ENCODE measurements at regions not wholly inside any gene's neighbourhood (a gene's known extent, or its start where the extent isn't known, plus 50 kb on each side); places are given as distances from the start of the nearest gene placed in this dataset.

DNA sequence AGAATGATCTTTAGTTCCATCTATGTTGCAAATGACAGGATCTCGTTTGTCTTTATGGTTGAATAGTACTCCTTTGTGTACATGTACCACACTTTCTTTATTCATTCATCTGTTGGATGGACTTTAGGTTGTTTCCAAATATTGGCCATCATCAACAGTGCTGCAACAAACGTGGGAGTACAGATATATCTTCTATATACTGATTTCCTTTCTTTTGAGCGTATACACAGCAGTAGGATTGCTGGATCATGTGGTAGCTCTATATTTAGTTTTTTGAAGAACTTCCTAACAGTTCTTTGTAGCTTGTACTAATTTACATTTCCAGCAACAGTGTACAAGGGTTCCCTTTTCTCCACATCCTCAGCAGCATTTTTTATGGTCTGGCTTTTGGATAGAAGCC is 407.5 kb upstream of the ANO5 start (continued):
- TF ChIP-seq, protein P1, sequence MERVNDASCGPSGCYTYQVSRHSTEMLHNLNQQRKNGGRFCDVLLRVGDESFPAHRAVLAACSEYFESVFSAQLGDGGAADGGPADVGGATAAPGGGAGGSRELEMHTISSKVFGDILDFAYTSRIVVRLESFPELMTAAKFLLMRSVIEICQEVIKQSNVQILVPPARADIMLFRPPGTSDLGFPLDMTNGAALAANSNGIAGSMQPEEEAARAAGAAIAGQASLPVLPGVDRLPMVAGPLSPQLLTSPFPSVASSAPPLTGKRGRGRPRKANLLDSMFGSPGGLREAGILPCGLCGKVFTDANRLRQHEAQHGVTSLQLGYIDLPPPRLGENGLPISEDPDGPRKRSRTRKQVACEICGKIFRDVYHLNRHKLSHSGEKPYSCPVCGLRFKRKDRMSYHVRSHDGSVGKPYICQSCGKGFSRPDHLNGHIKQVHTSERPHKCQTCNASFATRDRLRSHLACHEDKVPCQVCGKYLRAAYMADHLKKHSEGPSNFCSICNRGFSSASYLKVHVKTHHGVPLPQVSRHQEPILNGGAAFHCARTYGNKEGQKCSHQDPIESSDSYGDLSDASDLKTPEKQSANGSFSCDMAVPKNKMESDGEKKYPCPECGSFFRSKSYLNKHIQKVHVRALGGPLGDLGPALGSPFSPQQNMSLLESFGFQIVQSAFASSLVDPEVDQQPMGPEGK (CRISPR knock-in tag; IDR thresholded peaks at IDR 0.05; ENCODE audit: borderline replicate concordance), result no peak
- TF ChIP-seq TRIM28 (IDR thresholded peaks at IDR 0.05) (no peak), CAMTA2 (CRISPR knock-in tag; conservative IDR thresholded peaks at IDR 0.05) (no peak), RFX7 (CRISPR knock-in tag; IDR thresholded peaks at IDR 0.05) (no peak), ZEB2 (IDR thresholded peaks at IDR 0.05) (no peak), FOXA3 (CRISPR knock-in tag; conservative IDR thresholded peaks at IDR 0.05 in 1 of 2, IDR thresholded peaks at IDR 0.05 in 1 of 2) (no peak), ELF4 (CRISPR knock-in tag; IDR thresholded peaks at IDR 0.05) (no peak), U2AF2 (optimal IDR thresholded peaks at IDR 0.05; ENCODE audit: low read depth, low read length) (no peak), CBX2 (IDR thresholded peaks at IDR 0.05; ENCODE audit: insufficient read depth, low read length, poor library complexity, severe bottlenecking) (no peak), HNRNPK (IDR thresholded peaks at IDR 0.05; ENCODE audit: low read depth, low read length, poor library complexity, severe bottlenecking) (no peak)

DNA sequence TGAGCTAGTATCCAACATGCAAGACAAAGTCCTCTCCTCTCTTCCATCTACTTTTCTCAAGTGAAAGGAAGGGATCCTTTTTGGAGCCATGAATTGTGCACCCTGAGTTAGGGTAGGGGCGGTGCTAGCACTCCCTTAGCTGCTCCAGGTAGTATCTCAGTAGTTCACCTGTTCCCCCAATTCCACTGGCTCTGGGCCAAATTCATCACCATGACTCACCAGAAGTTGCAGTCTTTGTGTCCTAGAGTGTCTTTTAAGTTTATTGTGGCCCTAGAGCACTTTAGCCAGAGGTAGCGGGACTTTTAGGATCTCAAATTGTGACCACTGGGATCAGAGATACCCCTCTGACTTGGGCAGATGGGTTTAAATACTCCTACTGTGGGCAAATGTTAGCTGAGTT is 398.6 kb upstream of the ANO5 start:
- H3K4me1 ChIP-seq (replicated peaks in 1 of 2; ENCODE audit: control insufficient read depth in 2 of 2, insufficient read depth in 2 of 2, low read length in 2 of 2), result no peaks in the 10 kb centered on the region
- DNase-seq (ENCODE audit: extremely low read depth in 1 of 4, low spot score in 3 of 4), result no peak
- no peaks in the 10 kb centered on the region for H3K9me1 ChIP-seq (ENCODE audit: control insufficient read depth, insufficient read depth, low read length)
- POLR2A ChIA-PET, result interaction anchor here (0.6 kb wide), 1 partner anchor 1019 kb away, joined by 4 read pairs; no protein-coding TSS in a partner anchor
- no peak overlapping the region for H3K4me2 ChIP-seq (ENCODE audit: insufficient read depth, low read length)
- H3K4me3 ChIP-seq, result no peak overlapping the region
- no peak overlapping the region for H3K27ac ChIP-seq (ENCODE audit: extremely low read depth, low read depth, low read length)
- intact Hi-C loops (cut with micrococcal nuclease), result no loop called here
- no peak for FAIRE-seq
- H2AFZ ChIP-seq (ENCODE audit: low read depth, low read length), result no peak overlapping the region
- no peaks in the 10 kb centered on the region for H3K9me3 ChIP-seq (replicated peaks; ENCODE audit: control insufficient read depth, insufficient read depth, low read depth, low read length)
- H4K20me1 ChIP-seq (replicated peaks; ENCODE audit: control insufficient read depth, insufficient read depth, low read length), result no peaks in the 10 kb centered on the region
- CTCF ChIA-PET (ENCODE audit: low intra/inter-chr PET ratio), result no interaction called here
- 6% methylated on average over 2 of the region's 2 CpGs for WGBS (ENCODE audit: insufficient coverage, low coverage, missing lambda C conversion rate)
- TF ChIP-seq FIP1L1 (IDR thresholded peaks at IDR 0.05; ENCODE audit: low read depth, low read length, poor library complexity, severe bottlenecking) (no peak), HDAC6 (IDR thresholded peaks at IDR 0.05; ENCODE audit: low read depth, low read length) (no peak), HOXB6 (CRISPR knock-in tag; IDR thresholded peaks at IDR 0.05; ENCODE audit: borderline replicate concordance) (no peak), NFIC (IDR thresholded peaks at IDR 0.05) (peak; percentile 14; the same call in 1 of the 2 replicates), RBM22 (IDR thresholded peaks at IDR 0.05; ENCODE audit: low read depth, low read length, poor library complexity, severe bottlenecking) (no peak)
- TF ChIP-seq, protein P2, sequence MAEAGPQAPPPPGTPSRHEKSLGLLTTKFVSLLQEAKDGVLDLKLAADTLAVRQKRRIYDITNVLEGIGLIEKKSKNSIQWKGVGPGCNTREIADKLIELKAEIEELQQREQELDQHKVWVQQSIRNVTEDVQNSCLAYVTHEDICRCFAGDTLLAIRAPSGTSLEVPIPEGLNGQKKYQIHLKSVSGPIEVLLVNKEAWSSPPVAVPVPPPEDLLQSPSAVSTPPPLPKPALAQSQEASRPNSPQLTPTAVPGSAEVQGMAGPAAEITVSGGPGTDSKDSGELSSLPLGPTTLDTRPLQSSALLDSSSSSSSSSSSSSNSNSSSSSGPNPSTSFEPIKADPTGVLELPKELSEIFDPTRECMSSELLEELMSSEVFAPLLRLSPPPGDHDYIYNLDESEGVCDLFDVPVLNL (CRISPR knock-in tag; IDR thresholded peaks at IDR 0.05; ENCODE audit: low read depth), result no peak
- ATAC-seq, result no peak
- H3K9ac ChIP-seq (ENCODE audit: insufficient read depth in 1 of 2, low read depth in 2 of 2, low read length in 2 of 2), result no peak overlapping the region
- no peaks in the 10 kb centered on the region for H3K79me2 ChIP-seq (ENCODE audit: control insufficient read depth, insufficient read depth, low read length)
- in situ Hi-C loops (cut with MboI), result no loop called here
- no peaks in the 10 kb centered on the region for H3K36me3 ChIP-seq (ENCODE audit: control insufficient read depth, insufficient read depth, low read length)
- BruUV-seq (replicated peaks), result no TSS peak
- H3K27me3 ChIP-seq (ENCODE audit: control insufficient read depth in 2 of 2, insufficient read depth in 2 of 2, low read length in 2 of 2), result no peaks in the 10 kb centered on the region
